Amygdala (tissue), 56 donors: ENCODE measurements at regions not wholly inside any gene's neighbourhood (a gene's known extent, or its start where the extent isn't known, plus 50 kb on each side); places are given as distances from the start of the nearest gene placed in this dataset.

Experiments
- DNase-seq, 56 donors: peaks; one replicate each; lab custom pipeline; 2025; lab: John Stamatoyannopoulos, UW

- no peak for DNase-seq
Observed at GRCh38 chr17:77266891-77267341, 126.1 kb downstream of the SEC14L1 start.

- DNase-seq, result no peak
Observed at GRCh38 chr17:77269696-77270681, 129.2 kb downstream of the SEC14L1 start.

GRCh38 chr17:77271411-77271810 lies 130.6 kb downstream of the SEC14L1 start:
- DNase-seq, result no peak

- DNase-seq, result no peak
Observed at GRCh38 chr17:77273397-77274085, 132.8 kb downstream of the SEC14L1 start.

- no peak for DNase-seq
Observed at GRCh38 chr17:77274096-77274845, 133.5 kb downstream of the SEC14L1 start.

GRCh38 chr17:77279448-77280303 lies 138.9 kb downstream of the SEC14L1 start:
- no peak for DNase-seq

GRCh38 chr17:77280304-77281121 lies 139.7 kb downstream of the SEC14L1 start:
- DNase-seq, result no peak

GRCh38 chr17:77281122-77281903 lies 140.5 kb downstream of the SEC14L1 start:
- DNase-seq, result peak in 14 of 56 donors; percentile 5 to 47 (median 22)

GRCh38 chr17:77281904-77282367 lies 141.2 kb downstream of the SEC14L1 start:
- no peak for DNase-seq

GRCh38 chr17:77282524-77283515 lies 142.1 kb downstream of the SEC14L1 start:
- DNase-seq, result no peak

GRCh38 chr17:77284023-77284617 lies 143.4 kb downstream of the SEC14L1 start:
- no peak for DNase-seq

GRCh38 chr17:77285594-77286390 lies 145.0 kb downstream of the SEC14L1 start:
- peak in 4 of 56 donors; percentile 14 to 20 (median 18) for DNase-seq

GRCh38 chr17:77286391-77286640 lies 145.5 kb downstream of the SEC14L1 start:
- no peak for DNase-seq

GRCh38 chr17:77286641-77287431 lies 146.1 kb downstream of the SEC14L1 start:
- DNase-seq, result peak in 5 of 56 donors; percentile 16 to 72 (median 31)
